Smooth muscle cell of the brain vasculature (primary cell): ENCODE measurements at regions not wholly inside any gene's neighbourhood (a gene's known extent, or its start where the extent isn't known, plus 50 kb on each side); places are given as distances from the start of the nearest gene placed in this dataset.

ENCODE experiments used
- DNase-seq: peaks from one replicate; pipeline ENCODE4 v3.0.0-alpha.2; 2012; ENCODE audit warnings: low read depth, low spot score

GRCh38 chr6:113489952-113490746 is 367.0 kb upstream of the MARCKS start:
- DNase-seq: no peak

GRCh38 chr6:113491376-113491775 is 365.8 kb upstream of the MARCKS start:
- DNase-seq: no peak

- DNase-seq: no peak
These were observed 363.2 kb upstream of the MARCKS start for GRCh38 chr6:113493991-113494390.

- no peak for DNase-seq
These were observed 361.6 kb upstream of the MARCKS start for GRCh38 chr6:113495521-113495920.

GRCh38 chr6:113496166-113496565 is 361.0 kb upstream of the MARCKS start:
- no peak for DNase-seq

GRCh38 chr6:113500221-113500620 is 356.9 kb upstream of the MARCKS start:
- DNase-seq: no peak

- no peak for DNase-seq
These were observed 352.0 kb upstream of the MARCKS start for GRCh38 chr6:113505084-113505699.

- DNase-seq: no peak
These were observed 348.9 kb upstream of the MARCKS start for GRCh38 chr6:113508249-113508648.

- DNase-seq: no peak
These were observed 346.0 kb upstream of the MARCKS start for GRCh38 chr6:113511100-113511499.

GRCh38 chr6:113512576-113512975 is 344.6 kb upstream of the MARCKS start:
- no peak for DNase-seq

- no peak for DNase-seq
These were observed 344.1 kb upstream of the MARCKS start for GRCh38 chr6:113513086-113513485.

- no peak for DNase-seq
These were observed 334.8 kb upstream of the MARCKS start for GRCh38 chr6:113522376-113522775.

- DNase-seq: no peak
These were observed 332.3 kb upstream of the MARCKS start for GRCh38 chr6:113524826-113525225.

GRCh38 chr6:113526553-113526952 is 330.6 kb upstream of the MARCKS start:
- no peak for DNase-seq

- DNase-seq: no peak
These were observed 330.1 kb upstream of the MARCKS start for GRCh38 chr6:113526995-113527394.

GRCh38 chr6:113528111-113528510 is 329.0 kb upstream of the MARCKS start:
- no peak for DNase-seq

GRCh38 chr6:113529196-113529595 is 327.9 kb upstream of the MARCKS start:
- DNase-seq: no peak

GRCh38 chr6:113529879-113530278 is 327.3 kb upstream of the MARCKS start:
- no peak for DNase-seq

GRCh38 chr6:113530769-113531168 is 326.4 kb upstream of the MARCKS start:
- DNase-seq: peak; percentile 66

GRCh38 chr6:113539202-113539601 is 317.9 kb upstream of the MARCKS start:
- DNase-seq: no peak

- DNase-seq: no peak
These were observed 317.5 kb upstream of the MARCKS start for GRCh38 chr6:113539623-113540022.

GRCh38 chr6:113540466-113540865 is 316.7 kb upstream of the MARCKS start:
- no peak for DNase-seq

- no peak for DNase-seq
These were observed 306.0 kb upstream of the MARCKS start for GRCh38 chr6:113551168-113551567.
